ENCODE measurements at regions not wholly inside any gene's neighbourhood (a gene's known extent, or its start where the extent isn't known, plus 50 kb on each side); places are given as distances from the start of the nearest gene placed in this dataset.

DNA sequence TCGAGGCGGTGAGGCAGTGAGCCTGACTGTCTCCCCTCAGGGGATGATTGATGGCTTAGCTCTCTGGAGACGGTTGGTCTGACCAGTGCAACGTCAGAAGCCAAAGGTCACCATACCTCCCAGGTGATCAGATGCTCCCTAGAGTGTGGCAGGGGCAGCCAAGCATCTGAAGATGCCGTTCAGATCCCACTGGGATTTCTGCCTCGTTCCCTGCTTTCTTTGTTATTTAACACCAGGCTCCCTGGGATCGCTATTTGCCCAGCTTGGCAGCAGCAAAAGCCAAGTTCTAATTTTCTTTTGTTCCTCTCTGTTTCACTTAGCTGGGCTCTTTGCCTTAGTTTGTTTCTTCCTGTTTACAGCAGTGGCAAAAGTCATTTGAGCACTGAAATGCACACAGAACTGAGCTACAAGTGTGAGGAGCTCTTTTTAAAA lies 53.5 kb upstream of the SVIL start:
- Histone ChIP-seq H3K4me1 (replicated peaks in 1 of 2) (peaks cover 0 to 32% of the 10 kb centered on the region in 2 donors), H3K27me3 (no peaks in the 10 kb centered on the region), H3K27ac (no peak overlapping the region), H3K36me3 (replicated peaks in 1 of 2) (no peaks in the 10 kb centered on the region), H3K9me3 (replicated peaks in 1 of 3) (no peaks in the 10 kb centered on the region), H3K4me3 (no peak overlapping the region)
- TF ChIP-seq POLR2A (IDR thresholded peaks at IDR 0.05): no peak
- TF ChIP-seq, protein P1, sequence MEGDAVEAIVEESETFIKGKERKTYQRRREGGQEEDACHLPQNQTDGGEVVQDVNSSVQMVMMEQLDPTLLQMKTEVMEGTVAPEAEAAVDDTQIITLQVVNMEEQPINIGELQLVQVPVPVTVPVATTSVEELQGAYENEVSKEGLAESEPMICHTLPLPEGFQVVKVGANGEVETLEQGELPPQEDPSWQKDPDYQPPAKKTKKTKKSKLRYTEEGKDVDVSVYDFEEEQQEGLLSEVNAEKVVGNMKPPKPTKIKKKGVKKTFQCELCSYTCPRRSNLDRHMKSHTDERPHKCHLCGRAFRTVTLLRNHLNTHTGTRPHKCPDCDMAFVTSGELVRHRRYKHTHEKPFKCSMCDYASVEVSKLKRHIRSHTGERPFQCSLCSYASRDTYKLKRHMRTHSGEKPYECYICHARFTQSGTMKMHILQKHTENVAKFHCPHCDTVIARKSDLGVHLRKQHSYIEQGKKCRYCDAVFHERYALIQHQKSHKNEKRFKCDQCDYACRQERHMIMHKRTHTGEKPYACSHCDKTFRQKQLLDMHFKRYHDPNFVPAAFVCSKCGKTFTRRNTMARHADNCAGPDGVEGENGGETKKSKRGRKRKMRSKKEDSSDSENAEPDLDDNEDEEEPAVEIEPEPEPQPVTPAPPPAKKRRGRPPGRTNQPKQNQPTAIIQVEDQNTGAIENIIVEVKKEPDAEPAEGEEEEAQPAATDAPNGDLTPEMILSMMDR (IDR thresholded peaks at IDR 0.05): no peak
- intact Hi-C loops (cut with DNase I): no loop called here
- WGBS, 4 donors: 44 to 60% (median 49%) methylated on average over 7 of the region's 7 CpGs
- no peak for DNase-seq

DNA sequence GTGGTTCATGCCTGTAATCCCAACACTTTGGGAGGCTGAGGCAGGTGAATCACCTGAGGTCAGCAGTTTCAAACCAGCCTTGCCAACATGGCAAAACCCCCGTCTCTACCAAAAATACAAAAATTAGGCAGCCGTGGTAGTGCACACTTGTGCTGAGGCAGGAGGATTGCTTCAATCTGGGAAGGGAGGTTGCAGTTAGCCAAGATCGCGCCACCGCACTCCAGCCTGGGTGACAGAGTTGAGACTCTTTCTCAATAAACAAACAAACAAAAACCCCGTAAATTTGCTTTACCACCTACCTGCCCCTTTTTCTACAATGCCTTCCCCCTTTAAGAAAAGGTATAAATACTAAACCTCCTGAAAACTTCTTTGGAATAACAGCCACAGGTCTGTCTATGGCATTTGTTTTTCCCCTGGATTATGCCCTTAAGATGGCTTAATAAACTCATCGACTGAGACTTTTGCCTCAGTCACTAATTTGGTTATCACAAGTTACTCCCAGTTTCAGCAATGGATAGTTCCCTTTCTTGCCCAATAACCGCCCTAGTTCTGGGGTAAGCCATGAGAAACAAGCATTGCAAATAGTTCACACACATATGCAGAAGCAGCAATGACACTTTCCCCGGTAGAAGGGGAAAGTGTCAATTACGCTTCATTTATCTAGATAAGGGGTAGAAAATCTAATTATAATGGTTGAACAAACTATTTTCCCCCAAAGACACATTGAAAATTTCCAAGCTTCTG lies 52.8 kb upstream of the SVIL start:
- TF ChIP-seq POLR2A (IDR thresholded peaks at IDR 0.05): no peak
- TF ChIP-seq, protein P1 (IDR thresholded peaks at IDR 0.05): no peak
- Histone ChIP-seq H3K4me3 (no peak overlapping the region), H3K27me3 (no peaks in the 10 kb centered on the region), H3K27ac (no peak overlapping the region), H3K36me3 (replicated peaks in 1 of 2) (no peaks in the 10 kb centered on the region), H3K9me3 (replicated peaks in 1 of 3) (no peaks in the 10 kb centered on the region), H3K4me1 (replicated peaks in 1 of 2) (peaks cover 0 to 30% of the 10 kb centered on the region in 2 donors)
- intact Hi-C loops (cut with DNase I): no loop called here
- WGBS, 4 donors: 69 to 83% (median 78%) methylated on average over 10 of the region's 10 CpGs
- DNase-seq: no peak

DNA sequence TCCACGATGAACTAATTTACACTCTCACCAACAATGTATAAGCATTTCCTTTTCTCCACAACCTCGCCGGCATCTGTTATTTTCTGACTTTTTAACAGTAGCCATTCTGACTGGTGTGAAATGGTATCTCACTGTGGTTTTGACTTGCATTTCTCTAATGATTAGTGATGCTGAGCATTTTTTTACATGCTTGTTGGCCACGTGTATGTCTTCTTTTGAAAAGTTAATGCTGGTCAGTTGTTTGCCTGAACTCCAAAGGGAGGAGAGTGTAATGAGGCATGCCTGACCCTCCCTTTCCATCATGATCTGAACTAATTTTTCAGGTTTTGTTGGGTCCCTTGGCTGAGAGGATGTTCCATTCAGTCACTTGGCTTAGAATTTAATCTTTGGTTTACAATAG lies 50.7 kb upstream of the SVIL start:
- H3K9me3 ChIP-seq (replicated peaks in 1 of 3): no peaks in the 10 kb centered on the region
- H3K27ac ChIP-seq: no peak overlapping the region
- no peak overlapping the region for H3K4me3 ChIP-seq
- no peak for DNase-seq
- H3K36me3 ChIP-seq (replicated peaks in 1 of 2): no peaks in the 10 kb centered on the region
- intact Hi-C loops (cut with DNase I): no loop called here
- TF ChIP-seq, protein P1 (IDR thresholded peaks at IDR 0.05): no peak
- TF ChIP-seq POLR2A (IDR thresholded peaks at IDR 0.05): no peak
- 84 to 89% (median 86%) methylated on average over 4 of the region's 4 CpGs for WGBS, 4 donors
- peaks cover 0 to 15% of the 10 kb centered on the region in 2 donors for H3K4me1 ChIP-seq (replicated peaks in 1 of 2)
- no peaks in the 10 kb centered on the region for H3K27me3 ChIP-seq

Small RNA genes lying in the stretch of these regions (small RNA-seq; reads per million reads assigned to genes)
- gene CKS1BP2 (0 reads per million in 2 donors), gene RNU6-908P (0 reads per million in 2 donors)

Measured in adrenal gland (tissue), 9 donors.